H9 (cell line): ENCODE measurements at regions not wholly inside any gene's neighbourhood (a gene's known extent, or its start where the extent isn't known, plus 50 kb on each side); places are given as distances from the start of the nearest gene placed in this dataset.

Experiments
- DNase-seq: peaks from one replicate; pipeline ENCODE4 v3.0.0-alpha.2; 2017
- H2AFZ ChIP-seq: one replicate; pipeline ENCODE4 v1.6.1; 2013; ENCODE audit warnings: mild to moderate bottlenecking, low read length, control low read depth, moderate library complexity
- H2AK5ac ChIP-seq: 2 replicates; pipeline ENCODE4 v1.6.1; 2013; ENCODE audit warnings: low read length, control low read depth, mixed read lengths; ENCODE audit not compliant: insufficient read length
- H2BK120ac ChIP-seq: one replicate; pipeline ENCODE4 v1.6.1; 2013; ENCODE audit warnings: low read depth, mild to moderate bottlenecking, low read length, control low read depth, inconsistent platforms; ENCODE audit not compliant: poor library complexity, severe bottlenecking
- H2BK12ac ChIP-seq: 2 replicates; pipeline ENCODE4 v1.6.1; 2013; ENCODE audit warnings: low read length, control low read depth, mixed read lengths, low read depth; ENCODE audit not compliant: insufficient read length
- H2BK15ac ChIP-seq: 2 replicates; pipeline ENCODE4 v1.6.1; 2013; ENCODE audit warnings: low read depth, low read length, control low read depth
- H2BK20ac ChIP-seq: one replicate; pipeline ENCODE4 v1.6.1; 2013; ENCODE audit warnings: low read depth, mild to moderate bottlenecking, low read length, control low read depth, inconsistent platforms; ENCODE audit not compliant: poor library complexity, severe bottlenecking
- H2BK5ac ChIP-seq: 2 replicates; pipeline ENCODE4 v1.6.1; 2013; ENCODE audit warnings: low read length, control low read depth, mixed read lengths; ENCODE audit not compliant: insufficient read length
- H3K14ac ChIP-seq: 2 replicates; pipeline ENCODE4 v1.6.1; 2013; ENCODE audit warnings: low read length, control low read depth; ENCODE audit not compliant: insufficient read depth
- H3K18ac ChIP-seq: 2 replicates; pipeline ENCODE4 v1.6.1; 2013; ENCODE audit warnings: low read depth, mild to moderate bottlenecking, mixed read lengths, low read length, control low read depth; ENCODE audit not compliant: insufficient read length
- H3K23ac ChIP-seq: 2 replicates; pipeline ENCODE4 v1.6.1; 2013; ENCODE audit warnings: low read length, control low read depth, mixed read lengths, low read depth; ENCODE audit not compliant: insufficient read length
- H3K23me2 ChIP-seq: 2 replicates; pipeline ENCODE4 v1.6.1; 2013; ENCODE audit warnings: low read depth, mild to moderate bottlenecking, mixed read lengths, low read length, control low read depth; ENCODE audit not compliant: insufficient read length, poor library complexity, severe bottlenecking
- H3K27ac ChIP-seq: 2 replicates; pipeline ENCODE4 v1.5.1; 2013; ENCODE audit warnings: low read length, control low read depth, mixed read lengths, low read depth; ENCODE audit not compliant: insufficient read length
- H3K27me3 ChIP-seq: 2 replicates; pipeline ENCODE4 v1.6.1; 2013; ENCODE audit warnings: low read length, control low read depth, inconsistent platforms; ENCODE audit not compliant: insufficient read depth
- H3K4ac ChIP-seq: 2 replicates; pipeline ENCODE4 v1.6.1; 2013; ENCODE audit warnings: low read depth, mild to moderate bottlenecking, control low read depth, inconsistent platforms, low read length, moderate library complexity
- H3K4me1 ChIP-seq: 2 replicates; pipeline ENCODE4 v1.6.1; 2013; ENCODE audit warnings: low read length, control low read depth, inconsistent platforms; ENCODE audit not compliant: insufficient read depth
- H3K4me2 ChIP-seq: 2 replicates; pipeline ENCODE4 v1.6.1; 2013; ENCODE audit warnings: low read length, control low read depth, mixed read lengths; ENCODE audit not compliant: insufficient read length, insufficient read depth
- H3K56ac ChIP-seq: 2 replicates; pipeline ENCODE4 v1.6.1; 2013; ENCODE audit warnings: low read depth, mild to moderate bottlenecking, mixed read lengths, low read length, control low read depth; ENCODE audit not compliant: insufficient read length
- H3K79me1 ChIP-seq: 2 replicates; pipeline ENCODE4 v1.6.1; 2013; ENCODE audit warnings: low read depth, mild to moderate bottlenecking, moderate library complexity, low read length, control low read depth, inconsistent platforms; ENCODE audit not compliant: insufficient read depth, poor library complexity, severe bottlenecking
- H3K79me2 ChIP-seq: 2 replicates; pipeline ENCODE4 v1.6.1; 2013; ENCODE audit warnings: low read length, control low read depth, inconsistent platforms; ENCODE audit not compliant: insufficient read depth
- H3K9ac ChIP-seq: 2 replicates; pipeline ENCODE4 v1.6.1; 2013; ENCODE audit warnings: low read length, control low read depth, mixed read lengths; ENCODE audit not compliant: insufficient read length; ENCODE audit errors: extremely low read depth
- H3K9me3 ChIP-seq: one replicate; pipeline ENCODE4 v1.6.1; 2013; ENCODE audit warnings: low read depth, low read length, inconsistent platforms; ENCODE audit not compliant: control insufficient read depth
- H3T11ph ChIP-seq: one replicate; pipeline ENCODE4 v1.6.1; 2013; ENCODE audit warnings: mild to moderate bottlenecking, low read length, control low read depth, inconsistent platforms
- H4K20me1 ChIP-seq: one replicate; pipeline ENCODE4 v1.6.1; 2013; ENCODE audit not compliant: control insufficient read depth, insufficient read length, insufficient read depth
- H4K5ac ChIP-seq: 2 replicates; pipeline ENCODE4 v1.6.1; 2013; ENCODE audit warnings: low read depth, mild to moderate bottlenecking, mixed read lengths, low read length, control low read depth; ENCODE audit not compliant: insufficient read length
- H4K8ac ChIP-seq: replicated peaks from 2 replicates; pipeline ENCODE4 v1.6.1; 2013; ENCODE audit warnings: low read length, control low read depth, mixed read lengths, low read depth; ENCODE audit not compliant: insufficient read length
- H4K91ac ChIP-seq: 2 replicates; pipeline ENCODE4 v1.6.1; 2013; ENCODE audit warnings: low read depth, mild to moderate bottlenecking, moderate library complexity, mixed read lengths, low read length, control low read depth; ENCODE audit not compliant: insufficient read length
- H3K27ac Mint-ChIP-seq, 3 experiments: 2 replicates in 2 of 3; 3 replicates in 1 of 3; pipeline ENCODE4 v1.8.0; 2020 to 2021; ENCODE audit warnings: mixed read lengths in 3 of 3, mild to moderate bottlenecking in 1 of 3, moderate library complexity in 1 of 3
- H3K27me3 Mint-ChIP-seq: 2 replicates; pipeline ENCODE4 v1.8.0; 2021; ENCODE audit warnings: low read depth, mild to moderate bottlenecking, moderate library complexity, mixed read lengths
- H3K36me3 Mint-ChIP-seq, 3 experiments: 2 replicates in 2 of 3; 3 replicates in 1 of 3; pipeline ENCODE4 v1.8.0; 2020 to 2021; ENCODE audit warnings: low read depth in 3 of 3, mixed read lengths in 3 of 3; ENCODE audit not compliant: insufficient read depth in 1 of 3
- H3K4me1 Mint-ChIP-seq, 2 experiments: 2 replicates each; pipeline ENCODE4 v1.8.0; 2020; ENCODE audit warnings: mixed read lengths in 2 of 2
- H3K4me3 Mint-ChIP-seq, 2 experiments: 2 replicates in 1 of 2; 3 replicates in 1 of 2; pipeline ENCODE4 v1.8.0; 2020 to 2021; ENCODE audit warnings: mild to moderate bottlenecking in 2 of 2, mixed read lengths in 2 of 2, moderate library complexity in 1 of 2
- H3K9me3 Mint-ChIP-seq, 2 experiments: 2 replicates in 1 of 2; 3 replicates in 1 of 2; pipeline ENCODE4 v1.8.0; 2020; ENCODE audit warnings: mild to moderate bottlenecking in 2 of 2, mixed read lengths in 2 of 2, moderate library complexity in 1 of 2
- WGBS: extraction: QIAGEN DNeasy Blood & Tissue Kit; methylation state at CpG from one replicate; pipeline ENCODE4 v1.1.7; 2013; ENCODE audit warnings: missing lambda C conversion rate, low lambda C conversion rate, mixed read lengths; ENCODE audit not compliant: insufficient read length; ENCODE audit errors: extremely low coverage; 5-methylcytosine and 5-hydroxymethylcytosine counted together
- TF ChIP-seq, protein P1 (sequence below): fragments of 200-600 bp; sonication (generic); conservative IDR thresholded peaks from 3 replicates; pipeline ENCODE4 v1.8.0; 2021; ENCODE audit warnings: antibody characterized with exemption, mild to moderate bottlenecking

DNA sequence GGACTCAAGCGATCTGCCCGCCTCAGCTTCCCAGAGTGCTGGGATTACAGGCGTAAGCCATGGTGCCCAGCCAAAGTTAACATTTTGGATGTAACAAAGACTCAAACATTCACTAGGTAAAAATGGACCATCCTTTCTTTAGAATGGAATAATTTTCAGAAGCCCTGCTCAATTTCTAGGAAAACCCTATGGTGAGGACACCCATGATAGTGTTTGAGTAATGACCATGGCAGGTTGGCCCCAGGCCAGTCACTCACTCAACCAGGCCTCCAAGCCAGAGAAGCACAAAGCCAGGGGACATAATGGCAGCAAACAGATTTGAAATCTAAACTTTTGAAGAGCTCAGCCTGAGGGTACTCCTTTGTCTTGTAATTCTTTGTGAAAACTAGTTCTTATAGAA, 59.9 kb upstream of the GPR6 start:
- no peaks in the 10 kb centered on the region; a peak in 1 of 5 replicates for H3K9me3 Mint-ChIP-seq
- Histone ChIP-seq H3K23me2 (no peaks in the 10 kb centered on the region), H4K91ac (no peak overlapping the region), H3K9ac (no peak overlapping the region), H2BK5ac (no peak overlapping the region), H2AFZ (no peak overlapping the region), H3T11ph (no peak overlapping the region), H4K8ac (no peak overlapping the region), H2BK12ac (no peak overlapping the region), H3K14ac (no peak overlapping the region), H4K5ac (no peak overlapping the region), H3K18ac (no peak overlapping the region), H3K9me3 (no peaks in the 10 kb centered on the region), H2BK15ac (no peak overlapping the region), H3K79me1 (no peaks in the 10 kb centered on the region), H2BK120ac (no peak overlapping the region), H3K27ac (no peak overlapping the region), H3K27me3 (no peaks in the 10 kb centered on the region), H3K4ac (no peak overlapping the region), H4K20me1 (no peaks in the 10 kb centered on the region), H3K79me2 (no peaks in the 10 kb centered on the region), H3K4me1 (peaks cover 2% of the 10 kb centered on the region; the same call in 1 of the 2 replicates), H2BK20ac (no peak overlapping the region), H2AK5ac (no peak overlapping the region), H3K23ac (no peak overlapping the region), H3K56ac (no peak overlapping the region), H3K4me2 (no peak overlapping the region)
- no peaks in the 10 kb centered on the region; a peak in 2 of 7 replicates for H3K36me3 Mint-ChIP-seq
- H3K27ac Mint-ChIP-seq = no peak overlapping the region
- TF ChIP-seq, protein P1, sequence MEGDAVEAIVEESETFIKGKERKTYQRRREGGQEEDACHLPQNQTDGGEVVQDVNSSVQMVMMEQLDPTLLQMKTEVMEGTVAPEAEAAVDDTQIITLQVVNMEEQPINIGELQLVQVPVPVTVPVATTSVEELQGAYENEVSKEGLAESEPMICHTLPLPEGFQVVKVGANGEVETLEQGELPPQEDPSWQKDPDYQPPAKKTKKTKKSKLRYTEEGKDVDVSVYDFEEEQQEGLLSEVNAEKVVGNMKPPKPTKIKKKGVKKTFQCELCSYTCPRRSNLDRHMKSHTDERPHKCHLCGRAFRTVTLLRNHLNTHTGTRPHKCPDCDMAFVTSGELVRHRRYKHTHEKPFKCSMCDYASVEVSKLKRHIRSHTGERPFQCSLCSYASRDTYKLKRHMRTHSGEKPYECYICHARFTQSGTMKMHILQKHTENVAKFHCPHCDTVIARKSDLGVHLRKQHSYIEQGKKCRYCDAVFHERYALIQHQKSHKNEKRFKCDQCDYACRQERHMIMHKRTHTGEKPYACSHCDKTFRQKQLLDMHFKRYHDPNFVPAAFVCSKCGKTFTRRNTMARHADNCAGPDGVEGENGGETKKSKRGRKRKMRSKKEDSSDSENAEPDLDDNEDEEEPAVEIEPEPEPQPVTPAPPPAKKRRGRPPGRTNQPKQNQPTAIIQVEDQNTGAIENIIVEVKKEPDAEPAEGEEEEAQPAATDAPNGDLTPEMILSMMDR = no peak
- no peak for DNase-seq
- H3K4me1 Mint-ChIP-seq = peaks cover 9% of the 10 kb centered on the region in 2 experiments; a peak in 3 of 4 replicates
- WGBS = no CpG with 5 or more reads among the region's 3 CpGs
- no peak overlapping the region for H3K4me3 Mint-ChIP-seq
- H3K27me3 Mint-ChIP-seq = no peaks in the 10 kb centered on the region; the same call in 1 of the 2 replicates
